Right lobe of liver (tissue), 6 donors: ENCODE measurements at regions not wholly inside any gene's neighbourhood (a gene's known extent, or its start where the extent isn't known, plus 50 kb on each side); places are given as distances from the start of the nearest gene placed in this dataset.

Experiments used
- ATAC-seq, 4 donors: fragments of 200-7000 bp; cut with Tn5 transposase; one replicate each; pipeline ENCODE4 v1.9.1; 2020; ENCODE audit warnings: mild to moderate bottlenecking in 4 of 4, moderate library complexity in 4 of 4
- DNase-seq, 3 donors: peaks; one replicate each; pipeline ENCODE4 v3.0.0-alpha.2; 2020
- H3K27ac ChIP-seq, 3 donors: fragments of 200-600 bp; one replicate each; pipeline ENCODE4 v1.8.0; 2022
- H3K27me3 ChIP-seq, 2 donors: fragments of 200-600 bp; one replicate each; pipeline ENCODE4 v1.8.0; 2022
- H3K36me3 ChIP-seq, 4 donors: fragments of 200-600 bp; sonication (generic) in 1 of 4; one replicate each; pipeline versions ENCODE4 v1.5.1 to v1.8.0; 2017 to 2022; ENCODE audit warnings: control low read depth in 1 of 4
- H3K4me1 ChIP-seq, 4 donors: fragments of 200-600 bp; sonication (generic) in 1 of 4; one replicate each; pipeline versions ENCODE4 v1.5.1 to v1.8.0; 2017 to 2022; ENCODE audit warnings: control low read depth in 1 of 4
- H3K4me3 ChIP-seq, 3 donors: fragments of 200-600 bp; one replicate each; pipeline ENCODE4 v1.8.0; 2022
- H3K9me3 ChIP-seq, 4 donors: fragments of 200-600 bp; sonication (generic) in 1 of 4; one replicate each; pipeline versions ENCODE4 v1.5.1 to v1.8.0; 2017 to 2022; ENCODE audit warnings: control low read depth in 1 of 4
- CTCF ChIP-seq, 4 donors: fragments of 200-600 bp in 3 of 4; fragments of 450-650 bp in 1 of 4; IDR thresholded peaks; one replicate each; pipeline versions ENCODE4 v1.5.1 to v1.8.0; 2016 to 2022; ENCODE audit warnings: antibody characterized with exemption in 4 of 4, mild to moderate bottlenecking in 2 of 4
- POLR2A ChIP-seq: fragments of 450-650 bp; IDR thresholded peaks from one replicate; pipeline ENCODE4 v1.6.1; 2017; ENCODE audit warnings: antibody characterized with exemption, mild to moderate bottlenecking
- WGBS: methylation state at CpG from one replicate; pipeline ENCODE4 v1.1.6; 2018; ENCODE audit warnings: low coverage, low lambda C conversion rate; ENCODE audit not compliant: insufficient coverage; ENCODE audit errors: missing lambda C conversion rate; 5-methylcytosine and 5-hydroxymethylcytosine counted together
- intact Hi-C, 2 donors: fragments of 100-400 bp; cut with DNase I; formaldehyde crosslinking; loops; one replicate each; pipeline versions ENCODE4 v1.11.2 to v1.14.1; 2022
- donor health status: DM: no; HTN: yes; CAD: no.
- donor health status: DM: no; HTN: no; CAD: no.
- donor health status: DM: no; HTN: no; CAD: no.
- donor health status: DM: no; HTN: yes; CAD: no.
- donor health status: DM: no; HTN: yes; CAD: no.

- ATAC-seq (no peak), DNase-seq (no peak)
- Histone ChIP-seq H3K9me3 (no peaks in the 10 kb centered on the region), H3K4me3 (no peak overlapping the region), H3K36me3 (no peaks in the 10 kb centered on the region), H3K27me3 (no peaks in the 10 kb centered on the region), H3K27ac (no peak overlapping the region), H3K4me1 (no peaks in the 10 kb centered on the region)
- 94% methylated on average over 2 of the region's 2 CpGs for WGBS
- TF ChIP-seq POLR2A: no peak
- no peak for TF ChIP-seq CTCF (IDR thresholded peaks at IDR 0.05)
- intact Hi-C loops: no loop called here
Measured at GRCh38 chr13:97640268-97640667, 206.3 kb downstream of the RAP2A start.

- ATAC-seq: no peak
Measured at GRCh38 chr13:97648171-97648880, 214.4 kb downstream of the RAP2A start.

GRCh38 chr13:97648881-97649224 is 214.9 kb downstream of the RAP2A start:
- H3K4me3 ChIP-seq: no peak overlapping the region
- H3K4me1 ChIP-seq: no peaks in the 10 kb centered on the region
- no peaks in the 10 kb centered on the region for H3K27me3 ChIP-seq
- H3K27ac ChIP-seq: no peak overlapping the region
- DNase-seq (no peak), ATAC-seq (no peak)
- intact Hi-C loops: no loop called here
- H3K9me3 ChIP-seq: no peaks in the 10 kb centered on the region
- TF ChIP-seq POLR2A (no peak), CTCF (IDR thresholded peaks at IDR 0.05) (no peak)
- H3K36me3 ChIP-seq: no peaks in the 10 kb centered on the region

More at GRCh38 chr13:97648171-97648880, 214.4 kb downstream of the RAP2A start:
- no peaks in the 10 kb centered on the region for H3K9me3 ChIP-seq
- TF ChIP-seq CTCF (IDR thresholded peaks at IDR 0.05) (no peak), POLR2A (no peak)
- intact Hi-C loops: no loop called here
- H3K4me1 ChIP-seq: no peaks in the 10 kb centered on the region
- no peak for DNase-seq
- H3K27me3 ChIP-seq: no peaks in the 10 kb centered on the region
- no peaks in the 10 kb centered on the region for H3K36me3 ChIP-seq
- no peak overlapping the region for H3K27ac ChIP-seq
- WGBS: 71% methylated on average over 14 of the region's 14 CpGs
- H3K4me3 ChIP-seq: no peak overlapping the region

- Histone ChIP-seq H3K4me1 (peaks cover 0 to 8% (median 0%) of the 10 kb centered on the region in 4 donors), H3K36me3 (no peaks in the 10 kb centered on the region), H3K27ac (no peak overlapping the region), H3K27me3 (no peaks in the 10 kb centered on the region), H3K4me3 (no peak overlapping the region), H3K9me3 (no peaks in the 10 kb centered on the region)
- 76% methylated on average over 9 of the region's 17 CpGs for WGBS
- no peak for ATAC-seq
- TF ChIP-seq POLR2A (no peak), CTCF (IDR thresholded peaks at IDR 0.05) (no peak)
- no peak for DNase-seq
- intact Hi-C loops: no loop called here
Measured at GRCh38 chr13:97653443-97654140, 219.6 kb downstream of the RAP2A start.
